Trophoblast cell (in vitro differentiated cells and primary cell): ENCODE measurements at regions not wholly inside any gene's neighbourhood (a gene's known extent, or its start where the extent isn't known, plus 50 kb on each side); places are given as distances from the start of the nearest gene placed in this dataset.

Experiments used
- DNase-seq, 2 donors: peaks; one replicate each; pipeline ENCODE4 v3.0.0-alpha.2; 2016
- H2AFZ ChIP-seq: 2 replicates; pipeline ENCODE4 v1.6.1; 2013; ENCODE audit warnings: low read length, moderate library complexity, mild to moderate bottlenecking; ENCODE audit not compliant: insufficient read depth, poor library complexity
- H2AK5ac ChIP-seq: 2 replicates; pipeline ENCODE4 v1.6.1; 2013; ENCODE audit warnings: mild to moderate bottlenecking, low read length
- H2BK120ac ChIP-seq: 2 replicates; pipeline ENCODE4 v1.6.1; 2013; ENCODE audit warnings: low read length, mild to moderate bottlenecking, moderate library complexity; ENCODE audit not compliant: insufficient read depth, poor library complexity
- H2BK12ac ChIP-seq: 2 replicates; pipeline ENCODE4 v1.6.1; 2013; ENCODE audit warnings: mild to moderate bottlenecking, low read length, moderate library complexity
- H2BK5ac ChIP-seq: 2 replicates; pipeline ENCODE4 v1.6.1; 2013; ENCODE audit warnings: low read length, low read depth, moderate library complexity, mild to moderate bottlenecking; ENCODE audit not compliant: poor library complexity
- H3K14ac ChIP-seq: 2 replicates; pipeline ENCODE4 v1.6.1; 2013; ENCODE audit warnings: mild to moderate bottlenecking, low read length
- H3K18ac ChIP-seq: 2 replicates; pipeline ENCODE4 v1.6.1; 2013; ENCODE audit warnings: mild to moderate bottlenecking, low read length
- H3K23ac ChIP-seq: 2 replicates; pipeline ENCODE4 v1.6.1; 2013; ENCODE audit warnings: low read length
- H3K27ac ChIP-seq: 2 replicates; pipeline ENCODE4 v1.5.1; 2013; ENCODE audit warnings: low read depth, mild to moderate bottlenecking, inconsistent platforms, low read length, moderate library complexity
- H3K27me3 ChIP-seq: 2 replicates; pipeline ENCODE4 v1.6.1; 2013; ENCODE audit warnings: inconsistent platforms, mild to moderate bottlenecking, low read length, moderate library complexity; ENCODE audit not compliant: insufficient read depth
- H3K36me3 ChIP-seq, 2 experiments: 1 replicate in 1 of 2; 2 replicates in 1 of 2; pipeline ENCODE4 v1.6.1; 2013; ENCODE audit warnings: low read length in 2 of 2, mild to moderate bottlenecking in 2 of 2, moderate library complexity in 1 of 2; ENCODE audit not compliant: insufficient read depth in 2 of 2, control insufficient read depth in 1 of 2
- H3K4ac ChIP-seq: 2 replicates; pipeline ENCODE4 v1.6.1; 2013; ENCODE audit warnings: low read depth, mild to moderate bottlenecking, low read length, moderate library complexity
- H3K4me1 ChIP-seq, 2 experiments: 1 replicate in 1 of 2; 2 replicates in 1 of 2; pipeline ENCODE4 v1.6.1; 2013; ENCODE audit warnings: low read length in 2 of 2, mild to moderate bottlenecking in 2 of 2, moderate library complexity in 1 of 2; ENCODE audit not compliant: insufficient read depth in 2 of 2, control insufficient read depth in 1 of 2
- H3K4me2 ChIP-seq: 2 replicates; pipeline ENCODE4 v1.6.1; 2013; ENCODE audit warnings: inconsistent platforms, mild to moderate bottlenecking, low read length, moderate library complexity
- H3K4me3 ChIP-seq: 2 replicates; pipeline ENCODE4 v1.5.1; 2013; ENCODE audit warnings: mild to moderate bottlenecking, low read depth, low read length, inconsistent platforms
- H3K79me1 ChIP-seq: one replicate; pipeline ENCODE4 v1.6.1; 2013; ENCODE audit warnings: low read length
- H3K79me2 ChIP-seq: 2 replicates; pipeline ENCODE4 v1.6.1; 2013; ENCODE audit warnings: low read length, mild to moderate bottlenecking; ENCODE audit not compliant: control insufficient read depth, insufficient read depth, poor library complexity
- H3K9ac ChIP-seq: 2 replicates; pipeline ENCODE4 v1.6.1; 2013; ENCODE audit warnings: mild to moderate bottlenecking, low read length
- H3K9me3 ChIP-seq: 2 replicates; pipeline ENCODE4 v1.6.1; 2013; ENCODE audit warnings: low read depth, mild to moderate bottlenecking, control low read depth, inconsistent platforms, low read length; ENCODE audit not compliant: insufficient read depth
- H4K12ac ChIP-seq: 2 replicates; pipeline ENCODE4 v1.6.1; 2013; ENCODE audit warnings: low read depth, mild to moderate bottlenecking, low read length, moderate library complexity
- H4K8ac ChIP-seq: 2 replicates; pipeline ENCODE4 v1.6.1; 2013; ENCODE audit warnings: low read depth, mild to moderate bottlenecking, low read length, moderate library complexity
- H4K91ac ChIP-seq: one replicate; pipeline ENCODE4 v1.6.1; 2013; ENCODE audit warnings: low read depth, mild to moderate bottlenecking, low read length, moderate library complexity
- WGBS: extraction: QIAGEN DNeasy Blood & Tissue Kit; methylation state at CpG from one replicate; pipeline ENCODE4 v1.1.7; 2013; ENCODE audit warnings: missing lambda C conversion rate; ENCODE audit not compliant: insufficient read length, insufficient coverage; ENCODE audit errors: extremely low coverage; 5-methylcytosine and 5-hydroxymethylcytosine counted together

DNA sequence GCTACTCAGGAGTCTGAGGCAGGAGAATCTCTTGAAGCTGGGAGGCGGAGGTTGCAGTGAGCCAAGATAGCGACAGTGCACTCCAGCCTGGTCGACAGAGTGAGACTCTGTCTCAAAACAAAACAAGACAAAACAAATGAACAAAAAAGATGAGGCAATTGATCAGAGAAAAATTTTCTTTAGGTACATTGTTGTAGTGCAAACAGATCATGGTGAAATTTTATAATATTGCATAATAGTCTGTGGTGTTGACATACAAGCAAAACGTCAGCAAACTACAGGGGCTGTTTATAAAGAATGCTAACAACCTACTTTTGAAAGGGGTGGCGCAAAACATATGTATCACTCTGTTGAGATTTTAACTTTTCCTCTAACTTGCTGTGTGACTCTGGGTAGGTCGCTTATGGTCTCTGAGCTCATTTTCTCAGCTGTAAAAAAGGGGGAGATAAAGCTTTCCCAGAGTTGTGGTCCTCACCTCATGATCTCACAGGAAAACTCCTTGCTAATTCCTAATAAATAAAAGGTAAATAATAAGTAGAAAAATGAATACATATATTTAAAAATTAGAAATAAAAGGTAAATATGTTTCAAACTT lies 64.8 kb upstream of the NUP160 start:
- Histone ChIP-seq H3K4me2 (no peak overlapping the region), H3K4me1 (peaks cover 24 to 25% of the 10 kb centered on the region in 2 experiments), H2BK12ac (no peak overlapping the region), H3K14ac (no peak overlapping the region), H2AFZ (no peak overlapping the region), H4K12ac (no peak overlapping the region), H4K8ac (no peak overlapping the region), H3K23ac (no peak overlapping the region), H3K27ac (no peak overlapping the region), H3K27me3 (no peaks in the 10 kb centered on the region), H2BK120ac (no peak overlapping the region), H3K4me3 (no peak overlapping the region), H2AK5ac (no peak overlapping the region), H3K79me1 (peaks cover 14% of the 10 kb centered on the region), H3K79me2 (no peaks in the 10 kb centered on the region), H3K4ac (no peak overlapping the region), H3K36me3 (no peaks in the 10 kb centered on the region), H3K9me3 (no peaks in the 10 kb centered on the region), H3K18ac (no peak overlapping the region), H2BK5ac (no peak overlapping the region), H4K91ac (no peak overlapping the region), H3K9ac (no peak overlapping the region)
- WGBS, result no CpG with 5 or more reads among the region's 6 CpGs
- peak in 1 of 2 donors; percentile 49 for DNase-seq

DNA sequence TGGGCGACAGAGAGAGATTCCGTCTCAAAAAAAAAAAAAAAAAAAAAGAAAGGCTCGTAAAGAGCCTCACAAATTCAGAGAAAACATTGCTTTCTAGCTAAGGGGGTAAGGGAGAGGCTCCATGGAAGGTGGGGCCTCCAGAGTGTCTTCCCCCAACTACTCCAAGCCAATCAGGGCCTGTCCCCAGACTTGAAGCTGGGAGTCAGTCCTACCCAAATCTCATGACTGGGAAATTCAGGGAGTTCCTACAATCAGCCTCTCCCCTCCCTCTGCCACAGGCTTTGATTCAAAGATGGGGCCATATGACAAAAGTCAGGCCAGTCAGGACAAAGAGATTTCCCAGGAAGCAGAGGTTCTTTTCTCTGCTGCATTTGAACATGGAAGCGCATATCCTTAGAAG lies 63.0 kb upstream of the NUP160 start:
- Histone ChIP-seq H3K4me2 (no peak overlapping the region), H4K12ac (no peak overlapping the region), H3K18ac (no peak overlapping the region), H3K36me3 (no peaks in the 10 kb centered on the region), H3K79me1 (peaks cover 7% of the 10 kb centered on the region), H3K4ac (no peak overlapping the region), H3K14ac (peak overlapping the region; percentile 17), H2BK5ac (no peak overlapping the region), H3K9ac (no peak overlapping the region), H3K4me3 (no peak overlapping the region), H2BK12ac (peak overlapping the region; percentile 65), H2BK120ac (peak overlapping the region; percentile 2), H3K27me3 (no peaks in the 10 kb centered on the region), H3K27ac (no peak overlapping the region), H3K4me1 (peaks cover 13 to 14% of the 10 kb centered on the region in 2 experiments), H2AK5ac (peak overlapping the region; percentile 47), H3K9me3 (no peaks in the 10 kb centered on the region), H3K79me2 (no peaks in the 10 kb centered on the region), H4K8ac (peak overlapping the region; percentile 44), H2AFZ (no peak overlapping the region), H3K23ac (no peak overlapping the region), H4K91ac (peak overlapping the region; percentile 61)
- no CpG with 5 or more reads among the region's 4 CpGs for WGBS
- DNase-seq, result no peak

DNA sequence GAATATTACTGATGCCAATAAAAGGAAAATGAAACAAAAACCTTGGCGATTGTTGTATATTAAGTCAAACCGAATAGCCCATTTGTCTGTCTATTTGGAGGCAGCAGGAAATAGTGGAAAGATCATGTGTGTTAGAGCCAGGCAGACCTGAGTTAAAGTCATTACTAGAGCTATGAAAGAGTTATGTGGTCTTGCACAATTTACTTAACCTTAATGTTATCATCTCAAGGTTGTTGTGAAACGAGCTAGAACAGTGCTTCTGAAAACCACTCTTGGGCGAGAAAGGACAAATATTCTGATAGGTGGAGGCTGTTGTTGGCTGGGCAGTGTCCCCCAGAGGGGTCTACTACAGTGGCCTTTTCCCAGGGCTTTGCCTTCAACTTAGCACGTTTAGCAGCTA lies 60.0 kb upstream of the NUP160 start:
- no peak overlapping the region for H3K18ac ChIP-seq
- no peak overlapping the region for H2BK12ac ChIP-seq
- no peak overlapping the region for H4K91ac ChIP-seq
- H3K9me3 ChIP-seq, result no peaks in the 10 kb centered on the region
- no peak overlapping the region for H3K4ac ChIP-seq
- H2BK120ac ChIP-seq, result no peak overlapping the region
- peak in 1 of 2 donors; percentile 82 for DNase-seq
- H4K12ac ChIP-seq, result no peak overlapping the region
- H3K4me1 ChIP-seq, result peaks cover 6% of the 10 kb centered on the region in 2 experiments
- H3K36me3 ChIP-seq, result no peaks in the 10 kb centered on the region
- H4K8ac ChIP-seq, result no peak overlapping the region
- WGBS, result no CpG with 5 or more reads among the region's 5 CpGs
- no peak overlapping the region for H2AFZ ChIP-seq
- H2BK5ac ChIP-seq, result no peak overlapping the region
- H3K79me1 ChIP-seq, result peaks cover 4% of the 10 kb centered on the region
- H3K4me3 ChIP-seq, result no peak overlapping the region
- no peak overlapping the region for H3K9ac ChIP-seq
- no peaks in the 10 kb centered on the region for H3K79me2 ChIP-seq
- H3K4me2 ChIP-seq, result no peak overlapping the region
- no peak overlapping the region for H3K27ac ChIP-seq
- H3K23ac ChIP-seq, result no peak overlapping the region
- no peaks in the 10 kb centered on the region for H3K27me3 ChIP-seq
- no peak overlapping the region for H2AK5ac ChIP-seq
- H3K14ac ChIP-seq, result no peak overlapping the region

DNA sequence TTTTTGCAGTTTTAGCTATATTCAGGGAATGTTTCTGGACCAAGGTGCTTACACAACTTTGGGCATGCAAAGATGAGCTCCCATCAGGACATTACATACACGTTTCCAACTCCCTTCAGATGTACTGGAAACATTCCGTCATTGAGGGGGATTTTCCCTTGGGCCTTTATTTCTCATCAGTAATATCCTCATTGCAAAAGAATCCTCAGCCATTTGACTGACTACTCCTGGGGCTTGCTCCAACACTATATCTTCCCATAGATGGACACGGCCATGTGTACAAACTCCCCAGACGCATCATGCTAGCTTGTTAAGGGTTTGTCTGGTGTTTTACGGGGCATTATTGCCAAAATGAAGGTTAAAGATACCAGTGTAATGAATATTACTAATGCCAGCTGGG lies 59.3 kb upstream of the NUP160 start:
- H2BK120ac ChIP-seq, result no peak overlapping the region
- H3K4me1 ChIP-seq, result peaks cover 6% of the 10 kb centered on the region in 2 experiments
- no peak overlapping the region for H4K12ac ChIP-seq
- H3K36me3 ChIP-seq, result no peaks in the 10 kb centered on the region
- no peaks in the 10 kb centered on the region for H3K27me3 ChIP-seq
- H4K8ac ChIP-seq, result no peak overlapping the region
- no peak overlapping the region for H3K23ac ChIP-seq
- H3K27ac ChIP-seq, result no peak overlapping the region
- H3K9ac ChIP-seq, result no peak overlapping the region
- no peak overlapping the region for H3K14ac ChIP-seq
- no CpG with 5 or more reads among the region's 5 CpGs for WGBS
- H3K18ac ChIP-seq, result no peak overlapping the region
- H2BK12ac ChIP-seq, result no peak overlapping the region
- H3K4me3 ChIP-seq, result no peak overlapping the region
- no peak overlapping the region for H2BK5ac ChIP-seq
- no peak overlapping the region for H3K4me2 ChIP-seq
- H3K79me1 ChIP-seq, result peaks cover 4% of the 10 kb centered on the region
- H2AK5ac ChIP-seq, result no peak overlapping the region
- H3K4ac ChIP-seq, result no peak overlapping the region
- no peak overlapping the region for H4K91ac ChIP-seq
- DNase-seq, result peak; percentile 64 to 88
- H3K79me2 ChIP-seq, result no peaks in the 10 kb centered on the region
- H3K9me3 ChIP-seq, result no peaks in the 10 kb centered on the region
- no peak overlapping the region for H2AFZ ChIP-seq
